ENCODE measurements at regions not wholly inside any gene's neighbourhood (a gene's known extent, or its start where the extent isn't known, plus 50 kb on each side); places are given as distances from the start of the nearest gene placed in this dataset.

GRCh38 chr7:25520516-25520915, 292.2 kb upstream of the NPVF start:
- TF ChIP-seq CTCF (IDR thresholded peaks at IDR 0.05): no peak
- no peak for TF ChIP-seq EP300 (IDR thresholded peaks at IDR 0.05)
- TF ChIP-seq POLR2AphosphoS5 (IDR thresholded peaks at IDR 0.05): no peak
